GM06990 (cell line): ENCODE measurements at regions not wholly inside any gene's neighbourhood (a gene's known extent, or its start where the extent isn't known, plus 50 kb on each side); places are given as distances from the start of the nearest gene placed in this dataset.
A peak's percentile ranks its signal among the peaks of the same experiment; 100 is the strongest.
"Not testable (repeated sequence)": the region's sequence is repeated elsewhere in the genome, so short reads cannot be mapped to it uniquely, and the experiment has no call there.

Experiments used
- DNase-seq: peaks from one replicate; pipeline ENCODE4 v3.0.0-alpha.2; 2011; ENCODE audit not compliant: insufficient read length; ENCODE audit errors: extremely low read depth
- H3K27me3 ChIP-seq: replicated peaks from 2 replicates; pipeline ENCODE4 v1.6.0; 2011; ENCODE audit warnings: low read length; ENCODE audit not compliant: control insufficient read depth, insufficient read depth
- H3K36me3 ChIP-seq: 2 replicates; pipeline ENCODE4 v1.5.1; 2011; ENCODE audit warnings: low read length; ENCODE audit not compliant: control insufficient read depth, insufficient read depth
- H3K4me3 ChIP-seq: replicated peaks from 2 replicates; pipeline ENCODE4 v1.5.1; 2011; ENCODE audit warnings: low read depth, mild to moderate bottlenecking, control low read depth, low read length
- TF ChIP-seq, protein P1 (sequence below): IDR thresholded peaks from 2 replicates; pipeline ENCODE4 v1.5.1; 2011; ENCODE audit warnings: low read length, control low read depth, mild to moderate bottlenecking, inconsistent platforms; ENCODE audit not compliant: insufficient read depth, poor library complexity, severe bottlenecking

DNA sequence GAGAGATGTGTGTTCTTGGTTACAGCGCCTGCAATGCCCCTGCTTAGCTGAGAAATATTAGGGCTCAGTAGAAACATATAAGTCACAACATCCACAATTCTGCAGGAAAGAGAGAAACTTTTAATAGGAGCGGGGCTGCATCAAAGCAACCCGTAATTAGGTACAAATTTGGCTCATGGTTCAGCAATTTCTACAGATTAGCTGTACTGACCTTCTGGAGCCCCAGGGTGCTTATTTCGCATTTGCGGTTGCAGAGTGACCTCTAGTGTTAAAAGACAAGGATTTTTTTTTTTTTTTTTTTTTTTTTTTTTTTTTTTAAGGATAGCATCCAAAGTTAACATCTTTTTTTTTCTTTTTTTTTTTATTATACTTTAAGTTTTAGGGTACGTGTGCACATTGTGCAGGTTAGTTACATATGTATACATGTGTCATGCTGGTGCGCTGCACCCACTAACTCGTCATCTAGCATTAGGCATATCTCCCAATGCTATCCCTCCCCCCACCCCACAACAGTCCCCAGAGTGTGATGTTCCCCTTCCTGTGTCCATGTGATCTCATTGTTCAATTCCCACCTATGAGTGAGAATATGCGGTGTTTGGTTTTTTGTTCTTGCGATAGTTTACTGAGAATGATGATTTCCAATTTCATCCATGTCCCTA is 334.7 kb downstream of the ARRDC4 start:
- DNase-seq, H3K4me3 ChIP-seq, H3K36me3 ChIP-seq, H3K27me3 ChIP-seq: not testable (repeated sequence)
- TF ChIP-seq, protein P1, sequence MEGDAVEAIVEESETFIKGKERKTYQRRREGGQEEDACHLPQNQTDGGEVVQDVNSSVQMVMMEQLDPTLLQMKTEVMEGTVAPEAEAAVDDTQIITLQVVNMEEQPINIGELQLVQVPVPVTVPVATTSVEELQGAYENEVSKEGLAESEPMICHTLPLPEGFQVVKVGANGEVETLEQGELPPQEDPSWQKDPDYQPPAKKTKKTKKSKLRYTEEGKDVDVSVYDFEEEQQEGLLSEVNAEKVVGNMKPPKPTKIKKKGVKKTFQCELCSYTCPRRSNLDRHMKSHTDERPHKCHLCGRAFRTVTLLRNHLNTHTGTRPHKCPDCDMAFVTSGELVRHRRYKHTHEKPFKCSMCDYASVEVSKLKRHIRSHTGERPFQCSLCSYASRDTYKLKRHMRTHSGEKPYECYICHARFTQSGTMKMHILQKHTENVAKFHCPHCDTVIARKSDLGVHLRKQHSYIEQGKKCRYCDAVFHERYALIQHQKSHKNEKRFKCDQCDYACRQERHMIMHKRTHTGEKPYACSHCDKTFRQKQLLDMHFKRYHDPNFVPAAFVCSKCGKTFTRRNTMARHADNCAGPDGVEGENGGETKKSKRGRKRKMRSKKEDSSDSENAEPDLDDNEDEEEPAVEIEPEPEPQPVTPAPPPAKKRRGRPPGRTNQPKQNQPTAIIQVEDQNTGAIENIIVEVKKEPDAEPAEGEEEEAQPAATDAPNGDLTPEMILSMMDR = peak; percentile 41

DNA sequence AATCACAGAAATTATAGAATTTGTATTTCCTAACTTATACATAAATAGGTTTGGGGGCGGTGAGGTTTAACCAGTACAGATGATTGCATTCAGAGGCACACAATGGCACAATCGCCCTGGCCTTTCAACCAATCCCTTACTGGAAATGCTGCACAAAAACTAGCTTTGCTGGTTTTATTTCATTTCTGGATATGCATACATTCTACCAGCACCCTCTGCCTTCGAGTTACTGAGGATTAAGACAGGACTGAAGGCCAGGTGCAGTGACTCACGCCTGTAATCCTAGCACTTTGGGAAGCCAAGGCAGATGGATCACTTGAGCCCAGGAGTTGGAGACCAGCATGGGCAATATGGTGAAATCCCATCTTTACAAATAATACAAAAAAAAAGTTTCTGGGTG is 336.1 kb downstream of the ARRDC4 start:
- Histone ChIP-seq H3K4me3 (no peak overlapping the region), H3K36me3 (no peaks in the 10 kb centered on the region), H3K27me3 (no peaks in the 10 kb centered on the region; the same call in 1 of the 2 replicates)
- TF ChIP-seq, protein P1 = no peak
- DNase-seq = no peak

DNA sequence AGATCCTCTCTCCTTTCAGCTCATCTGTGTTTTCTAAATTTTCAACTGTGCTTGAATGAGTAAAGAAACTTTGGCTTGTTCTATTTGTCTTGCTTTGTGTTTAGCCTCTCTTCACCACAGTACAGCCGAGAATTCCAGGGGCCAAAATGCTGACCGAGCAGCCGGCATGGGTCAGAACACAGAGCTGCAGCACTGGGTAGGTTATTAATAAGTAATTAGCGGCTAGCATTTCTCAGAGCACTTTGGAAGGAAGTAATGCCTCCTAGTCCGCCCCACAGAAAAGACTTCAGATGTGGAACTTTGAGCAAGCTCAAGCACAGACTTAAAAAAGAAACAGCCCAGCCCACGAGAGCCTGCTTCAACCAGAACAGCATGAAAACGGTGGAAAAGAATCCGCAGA is 343.9 kb downstream of the ARRDC4 start:
- no peak for DNase-seq
- no peaks in the 10 kb centered on the region for H3K27me3 ChIP-seq
- TF ChIP-seq, protein P1 = no peak
- no peak overlapping the region for H3K4me3 ChIP-seq
- H3K36me3 ChIP-seq = no peaks in the 10 kb centered on the region

DNA sequence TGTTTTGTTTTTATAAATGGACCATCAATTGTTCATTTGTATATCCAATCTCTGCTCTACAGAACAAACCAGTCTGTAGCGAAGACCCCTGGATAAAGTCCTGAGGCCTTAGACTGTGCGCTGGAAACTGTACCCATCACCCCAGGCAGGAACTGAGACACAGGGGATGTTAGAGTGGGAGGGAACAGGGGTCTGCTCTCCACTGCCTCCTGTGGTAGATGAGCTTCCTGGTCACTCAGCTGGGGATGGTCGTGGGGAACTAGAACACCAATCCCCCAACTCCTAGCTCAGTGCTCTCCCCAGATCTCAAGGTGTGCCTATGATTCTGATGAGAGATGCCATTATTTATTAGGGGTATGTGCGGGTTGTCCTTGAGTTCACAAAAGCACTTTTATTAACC is 340.2 kb upstream of the IGF1R start:
- H3K36me3 ChIP-seq = no peaks in the 10 kb centered on the region
- no peaks in the 10 kb centered on the region for H3K27me3 ChIP-seq
- no peak overlapping the region for H3K4me3 ChIP-seq
- TF ChIP-seq, protein P1 = no peak
- DNase-seq = no peak

- no peak overlapping the region for H3K4me3 ChIP-seq
- no peak for DNase-seq
- H3K36me3 ChIP-seq = no peaks in the 10 kb centered on the region
- TF ChIP-seq, protein P1 = peak; percentile 70
- H3K27me3 ChIP-seq = no peaks in the 10 kb centered on the region
Measured at GRCh38 chr15:98311566-98312188, 336.7 kb upstream of the IGF1R start.
